H1 (cell line): ENCODE measurements at regions not wholly inside any gene's neighbourhood (a gene's known extent, or its start where the extent isn't known, plus 50 kb on each side); places are given as distances from the start of the nearest gene placed in this dataset.

ENCODE experiments used
- BRCA1 ChIP-seq: IDR thresholded peaks from 2 replicates; pipeline ENCODE4 v1.6.1; 2012; ENCODE audit warnings: low read depth, low read length, improper control_type of control experiment
- SP2 ChIP-seq: IDR thresholded peaks from 2 replicates; pipeline ENCODE4 v1.6.1; 2012; ENCODE audit warnings: mild to moderate bottlenecking, low read length, inconsistent platforms

DNA sequence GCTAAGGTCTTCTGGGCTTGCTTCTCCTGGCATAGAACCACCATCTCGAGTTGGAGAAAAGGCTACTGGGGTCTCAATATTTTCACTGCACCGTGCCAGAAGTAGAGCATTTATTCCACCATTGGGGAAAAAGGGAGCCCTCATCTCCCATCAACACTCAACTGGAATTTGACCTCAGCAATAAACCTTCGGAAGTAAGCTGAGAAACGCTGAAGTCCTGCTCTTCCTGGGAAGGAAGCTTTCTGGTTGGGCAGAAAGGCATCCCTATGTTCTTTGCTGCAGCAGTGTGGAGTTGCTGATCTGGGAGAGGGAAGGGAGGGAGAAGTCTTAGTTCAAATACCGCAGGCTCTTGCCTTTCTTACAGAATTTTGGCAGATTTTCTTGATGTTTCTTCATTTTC, 368.8 kb downstream of the NUP35 start (continued):
- TF ChIP-seq SP2, result no peak
- no peak for TF ChIP-seq BRCA1
